GM19025 (cell line): ENCODE measurements at regions not wholly inside any gene's neighbourhood (a gene's known extent, or its start where the extent isn't known, plus 50 kb on each side); places are given as distances from the start of the nearest gene placed in this dataset.

Source experiments
- ATAC-seq: cut with Tn5 transposase; IDR thresholded peaks from one replicate; pipeline ENCODE4 v1.9.1; 2021; ENCODE audit warnings: mild to moderate bottlenecking, low read depth, moderate library complexity; ENCODE audit not compliant: unreplicated experiment

GRCh38 chr2:9782197-9782719, 61.0 kb upstream of the TAF1B start:
- ATAC-seq: no peak

DNA sequence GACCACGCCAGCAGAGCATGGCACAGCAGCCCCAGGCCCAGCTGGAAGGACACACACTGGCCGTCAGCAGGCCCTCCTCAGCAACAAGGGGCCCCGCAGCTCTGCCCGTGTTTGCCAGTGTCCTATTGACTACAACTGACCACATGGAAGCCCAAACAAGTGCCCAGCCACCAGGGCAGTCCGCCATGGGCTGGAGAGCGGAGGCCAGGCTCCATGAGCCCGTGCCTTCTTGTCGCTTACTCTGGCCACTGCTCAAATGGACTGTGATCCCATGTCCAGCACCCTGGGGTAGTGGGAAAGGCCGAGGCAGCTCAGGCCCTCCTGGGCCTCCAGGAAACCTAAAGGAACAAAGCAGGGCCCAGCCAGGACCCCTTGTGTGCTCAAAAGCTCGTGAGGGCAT, 53.9 kb upstream of the TAF1B start:
- ATAC-seq: no peak

GRCh38 chr2:9790702-9791225, 52.5 kb upstream of the TAF1B start:
- ATAC-seq: no peak

- no peak for ATAC-seq
Measured at GRCh38 chr2:9791711-9792110, 51.6 kb upstream of the TAF1B start.

DNA sequence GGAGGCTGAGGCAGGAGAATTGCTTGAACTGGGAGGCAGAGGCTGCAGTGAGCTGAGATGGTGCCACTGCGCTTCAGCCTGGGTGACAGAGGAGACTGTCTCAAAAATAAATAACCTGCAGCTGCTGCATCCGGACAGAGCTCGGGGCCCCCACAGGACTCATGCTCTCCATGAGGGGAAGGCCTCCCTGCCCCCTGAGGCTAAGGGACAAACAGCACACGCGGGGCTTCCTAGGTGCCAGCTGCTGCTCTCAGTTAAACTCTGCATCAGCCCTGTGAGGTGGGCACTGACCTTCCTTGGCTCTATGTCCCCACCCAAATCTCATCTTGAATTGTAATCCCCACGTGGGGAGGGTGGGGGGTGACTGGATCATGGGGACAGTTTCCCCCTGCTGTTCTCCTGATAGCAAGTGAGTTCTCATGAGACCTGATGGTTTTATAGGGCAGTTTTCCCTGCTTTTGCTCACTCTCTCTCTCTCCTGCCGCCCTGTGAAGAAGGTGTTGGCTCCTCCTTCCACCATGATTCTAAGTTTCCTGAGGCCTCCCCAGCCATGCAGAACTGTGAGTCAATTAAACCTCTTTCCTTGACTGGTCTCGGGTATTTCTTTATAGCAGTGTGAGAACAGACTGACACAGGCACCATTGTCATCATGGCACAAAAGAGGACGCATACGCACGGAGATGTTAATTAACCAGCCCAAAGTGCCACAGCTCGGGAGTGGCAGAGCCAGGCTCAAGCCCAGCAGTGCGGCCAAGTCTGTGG, 49.9 kb upstream of the TAF1B start:
- no peak for ATAC-seq
